Cardiac muscle cell (in vitro differentiated cells and primary cell): ENCODE measurements at regions not wholly inside any gene's neighbourhood (a gene's known extent, or its start where the extent isn't known, plus 50 kb on each side); places are given as distances from the start of the nearest gene placed in this dataset.

Experiments used
- DNase-seq, 2 donors: peaks; one replicate each; pipeline versions ENCODE4 v3.0.0 to v3.0.0-alpha.2; 2010 to 2017; ENCODE audit warnings: low read depth in 1 of 2, low spot score in 1 of 2
- H3K27ac ChIP-seq: fragments of 200-600 bp; sonication (generic); 2 replicates; pipeline ENCODE4 v1.5.1; 2016
- H3K27me3 ChIP-seq: fragments of 200-600 bp; sonication (generic); 2 replicates; pipeline ENCODE4 v1.6.0; 2016; ENCODE audit warnings: control low read depth
- H3K36me3 ChIP-seq: fragments of 200-600 bp; sonication (generic); 2 replicates; pipeline ENCODE4 v1.5.1; 2016; ENCODE audit warnings: control low read depth
- H3K4me1 ChIP-seq: fragments of 200-600 bp; sonication (generic); 2 replicates; pipeline ENCODE4 v1.8.1; 2017; ENCODE audit warnings: low read depth, mild to moderate bottlenecking, mixed run types
- H3K4me3 ChIP-seq: fragments of 200-600 bp; sonication (generic); 2 replicates; pipeline ENCODE4 v1.5.1; 2016; ENCODE audit warnings: mild to moderate bottlenecking
- H3K9me3 ChIP-seq: fragments of 200-600 bp; sonication (generic); 2 replicates; pipeline ENCODE4 v1.5.1; 2017; ENCODE audit warnings: low read depth, mild to moderate bottlenecking, control low read depth
- TF ChIP-seq, protein P1 (sequence below): IDR thresholded peaks from 2 replicates; pipeline ENCODE4 v1.5.1; 2012; ENCODE audit warnings: low read depth, mild to moderate bottlenecking, low read length

DNA sequence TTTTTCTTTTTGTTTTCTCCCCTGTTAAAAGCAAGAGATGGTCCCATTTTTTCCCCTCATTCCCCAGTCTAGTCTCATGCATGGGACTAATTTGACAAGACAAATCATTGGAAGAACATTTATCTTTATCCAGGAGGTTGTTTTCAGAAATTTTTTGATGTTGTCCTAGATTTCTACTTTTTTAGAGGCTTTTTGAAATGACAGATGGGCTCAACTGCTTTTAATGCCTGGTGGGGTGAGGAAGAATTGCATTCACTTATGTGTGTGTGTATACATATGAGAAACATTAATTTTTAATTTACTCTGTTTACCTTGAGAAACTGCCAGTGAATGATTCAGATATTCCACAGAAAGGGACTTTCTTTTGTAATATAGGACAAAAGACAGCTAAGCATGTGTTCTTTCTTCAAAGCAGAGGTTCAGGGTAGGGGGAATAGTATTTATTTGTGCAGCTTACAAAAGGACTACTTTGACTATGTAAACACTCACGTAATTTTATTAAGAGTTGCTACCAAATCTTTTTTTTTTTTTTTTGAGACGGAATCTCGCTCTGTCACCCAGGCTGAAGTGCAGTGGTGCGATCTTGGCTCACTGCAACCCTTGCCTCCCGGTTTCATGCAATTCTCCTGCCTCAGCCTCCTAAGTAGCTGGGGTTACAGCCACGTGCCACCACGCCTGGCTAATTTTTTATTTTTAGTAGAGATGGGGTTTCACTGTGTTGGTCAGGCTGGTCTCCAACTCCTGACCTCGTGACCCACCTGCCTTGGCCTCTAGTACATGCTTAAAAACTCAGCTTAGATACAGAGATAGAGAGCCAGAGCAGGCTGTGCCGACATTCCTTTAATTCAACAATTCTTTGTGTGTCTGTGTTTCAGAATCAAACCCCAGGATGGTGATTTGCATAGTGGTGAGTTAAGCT, 130.1 kb upstream of the RARB start:
- no peak overlapping the region for H3K4me3 ChIP-seq
- H3K27me3 ChIP-seq, result no peaks in the 10 kb centered on the region
- DNase-seq, result peak in 1 of 2 donors; percentile 13
- no peaks in the 10 kb centered on the region for H3K4me1 ChIP-seq
- H3K36me3 ChIP-seq, result no peaks in the 10 kb centered on the region
- TF ChIP-seq, protein P1, sequence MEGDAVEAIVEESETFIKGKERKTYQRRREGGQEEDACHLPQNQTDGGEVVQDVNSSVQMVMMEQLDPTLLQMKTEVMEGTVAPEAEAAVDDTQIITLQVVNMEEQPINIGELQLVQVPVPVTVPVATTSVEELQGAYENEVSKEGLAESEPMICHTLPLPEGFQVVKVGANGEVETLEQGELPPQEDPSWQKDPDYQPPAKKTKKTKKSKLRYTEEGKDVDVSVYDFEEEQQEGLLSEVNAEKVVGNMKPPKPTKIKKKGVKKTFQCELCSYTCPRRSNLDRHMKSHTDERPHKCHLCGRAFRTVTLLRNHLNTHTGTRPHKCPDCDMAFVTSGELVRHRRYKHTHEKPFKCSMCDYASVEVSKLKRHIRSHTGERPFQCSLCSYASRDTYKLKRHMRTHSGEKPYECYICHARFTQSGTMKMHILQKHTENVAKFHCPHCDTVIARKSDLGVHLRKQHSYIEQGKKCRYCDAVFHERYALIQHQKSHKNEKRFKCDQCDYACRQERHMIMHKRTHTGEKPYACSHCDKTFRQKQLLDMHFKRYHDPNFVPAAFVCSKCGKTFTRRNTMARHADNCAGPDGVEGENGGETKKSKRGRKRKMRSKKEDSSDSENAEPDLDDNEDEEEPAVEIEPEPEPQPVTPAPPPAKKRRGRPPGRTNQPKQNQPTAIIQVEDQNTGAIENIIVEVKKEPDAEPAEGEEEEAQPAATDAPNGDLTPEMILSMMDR, result no peak
- H3K27ac ChIP-seq, result no peak overlapping the region
- no peaks in the 10 kb centered on the region for H3K9me3 ChIP-seq

DNA sequence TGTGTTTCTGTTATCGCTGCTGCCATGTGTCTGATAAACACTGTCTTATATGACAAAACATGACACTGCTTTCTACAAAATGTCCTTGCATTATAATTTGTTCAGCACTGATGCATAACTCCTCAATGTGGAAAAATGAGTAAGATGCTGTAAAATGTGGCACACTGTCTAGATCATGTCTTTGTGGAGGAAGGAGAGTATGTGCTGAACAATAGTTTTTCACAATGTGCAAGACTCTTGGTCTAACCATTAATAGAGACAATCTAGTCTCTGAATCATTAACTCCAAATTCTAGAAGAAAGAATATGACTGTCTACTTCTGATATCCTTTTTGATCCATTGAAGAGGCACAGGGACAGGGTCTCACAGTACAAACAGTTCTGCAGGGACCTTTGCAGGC, 127.9 kb upstream of the RARB start:
- TF ChIP-seq, protein P1, result no peak
- peaks cover under 1% of the 10 kb centered on the region for H3K4me1 ChIP-seq
- no peaks in the 10 kb centered on the region for H3K27me3 ChIP-seq
- no peak overlapping the region for H3K27ac ChIP-seq
- H3K9me3 ChIP-seq, result no peaks in the 10 kb centered on the region
- H3K4me3 ChIP-seq, result no peak overlapping the region
- DNase-seq, result no peak
- H3K36me3 ChIP-seq, result no peaks in the 10 kb centered on the region

DNA sequence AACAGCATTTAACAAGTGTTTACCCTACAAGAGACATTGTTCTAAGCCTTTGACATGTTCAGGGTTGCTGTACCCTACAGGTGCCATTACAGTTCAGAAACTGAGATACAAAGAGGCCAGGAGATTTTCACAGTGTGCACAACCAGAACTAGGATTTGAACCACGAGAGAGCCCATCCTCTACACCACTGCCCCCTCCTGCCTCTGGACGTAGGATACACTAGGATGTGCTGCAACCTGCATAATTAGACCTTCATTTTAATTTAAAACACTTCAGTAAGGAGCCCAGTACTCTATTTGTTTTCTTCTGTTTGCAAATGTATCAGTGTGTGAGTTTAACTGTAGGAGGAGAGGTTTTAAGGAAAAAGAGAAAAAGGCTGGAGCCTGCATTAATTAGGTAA, 123.1 kb upstream of the RARB start:
- TF ChIP-seq, protein P1, result no peak
- no peak for DNase-seq
- Histone ChIP-seq H3K27me3 (no peaks in the 10 kb centered on the region), H3K4me1 (peaks cover 15% of the 10 kb centered on the region), H3K27ac (no peak overlapping the region), H3K36me3 (no peaks in the 10 kb centered on the region), H3K9me3 (no peaks in the 10 kb centered on the region), H3K4me3 (no peak overlapping the region)

DNA sequence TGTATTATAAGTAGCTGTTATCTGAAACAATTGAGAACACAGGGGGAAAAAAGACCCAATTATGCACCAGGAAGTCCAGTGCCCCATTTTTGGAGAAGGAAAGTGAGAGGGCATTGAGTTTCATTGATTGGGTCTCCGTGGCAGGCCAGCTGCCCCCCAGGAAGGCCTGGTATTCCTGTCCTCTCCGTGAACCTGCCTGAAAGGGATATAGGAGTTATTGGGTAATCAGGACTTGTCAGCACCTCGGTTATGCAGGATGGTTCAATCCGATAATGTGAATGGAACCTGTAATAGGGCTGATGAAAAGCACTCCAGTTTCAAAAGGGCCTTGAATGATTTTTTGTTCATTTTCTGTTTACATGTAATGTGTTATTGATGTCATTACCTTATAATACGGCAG, 122.0 kb upstream of the RARB start:
- H3K4me1 ChIP-seq, result peaks cover 15% of the 10 kb centered on the region
- H3K27ac ChIP-seq, result no peak overlapping the region
- TF ChIP-seq, protein P1, result no peak
- H3K27me3 ChIP-seq, result no peaks in the 10 kb centered on the region
- no peaks in the 10 kb centered on the region for H3K36me3 ChIP-seq
- peak; percentile 18 to 67 for DNase-seq
- no peak overlapping the region for H3K4me3 ChIP-seq
- H3K9me3 ChIP-seq, result no peaks in the 10 kb centered on the region

DNA sequence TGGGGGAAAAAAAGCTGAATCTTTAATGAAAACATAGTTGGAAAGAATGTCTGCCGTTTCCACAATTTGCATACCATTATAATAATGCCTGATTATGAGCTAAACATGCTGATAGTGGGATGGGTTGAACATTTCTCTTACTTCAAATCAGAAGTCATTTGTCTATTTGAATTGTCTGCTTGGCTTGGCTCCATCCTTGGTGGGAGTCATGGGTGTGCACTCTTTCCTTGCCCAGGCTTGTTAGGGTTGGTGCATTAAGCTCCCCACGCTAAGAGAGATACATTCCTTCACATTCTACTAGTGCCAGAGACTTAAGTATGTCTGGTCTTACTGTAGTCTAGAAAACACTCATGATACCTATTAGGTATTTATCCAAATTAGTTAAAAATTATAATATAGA, 121.4 kb upstream of the RARB start:
- Histone ChIP-seq H3K9me3 (no peaks in the 10 kb centered on the region), H3K4me3 (no peak overlapping the region), H3K4me1 (peaks cover 15% of the 10 kb centered on the region), H3K36me3 (no peaks in the 10 kb centered on the region), H3K27me3 (no peaks in the 10 kb centered on the region), H3K27ac (no peak overlapping the region)
- TF ChIP-seq, protein P1, result no peak
- DNase-seq, result no peak
